GM21526 (cell line): ENCODE measurements at regions not wholly inside any gene's neighbourhood (a gene's known extent, or its start where the extent isn't known, plus 50 kb on each side); places are given as distances from the start of the nearest gene placed in this dataset.
A peak's percentile ranks its signal among the peaks of the same experiment; 100 is the strongest.

Experiments
- ATAC-seq: cut with Tn5 transposase; IDR thresholded peaks from one replicate; pipeline ENCODE4 v1.9.1; 2021; ENCODE audit warnings: moderate library complexity; ENCODE audit not compliant: unreplicated experiment, low FRiP score

DNA sequence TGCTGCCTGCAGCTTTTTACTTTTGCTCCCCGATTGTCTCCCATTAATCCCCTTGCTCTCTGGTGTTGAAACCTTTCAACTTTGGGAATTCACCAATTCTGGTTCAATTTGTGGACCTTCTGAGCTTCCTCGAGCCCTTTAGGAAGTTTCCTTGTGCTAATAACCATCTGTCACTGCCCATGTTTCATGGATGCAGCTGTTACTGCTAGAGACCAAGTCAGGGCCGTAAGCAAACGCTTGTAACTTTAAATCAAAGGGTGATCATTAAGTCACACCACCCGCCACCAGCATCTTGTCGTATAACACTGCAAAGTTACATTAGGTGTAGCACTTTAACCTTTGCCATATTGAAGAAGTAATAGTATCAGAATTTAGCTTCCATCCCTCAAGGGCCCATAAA is 268.3 kb upstream of the SASH1 start:
- no peak for ATAC-seq

DNA sequence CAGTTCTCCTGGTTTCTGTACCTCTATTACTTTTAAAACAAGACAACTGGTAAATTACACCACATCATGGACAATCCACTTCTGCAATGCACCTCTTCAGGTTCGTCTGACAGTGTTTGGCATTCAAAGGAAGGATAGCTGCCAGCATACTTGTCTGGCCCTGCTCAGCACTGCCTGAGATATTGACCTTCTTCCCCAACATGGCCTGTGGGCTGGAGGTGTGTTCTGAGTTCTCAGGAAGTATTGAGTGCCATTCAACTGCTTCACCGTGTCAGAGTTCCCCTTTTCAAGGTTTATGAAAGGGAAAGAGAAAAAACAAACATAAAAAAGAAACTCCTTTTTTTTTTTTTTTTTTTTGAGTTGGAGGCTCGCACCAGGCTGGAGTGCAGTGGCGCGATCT is 267.9 kb upstream of the SASH1 start:
- ATAC-seq, result peak; percentile 89

DNA sequence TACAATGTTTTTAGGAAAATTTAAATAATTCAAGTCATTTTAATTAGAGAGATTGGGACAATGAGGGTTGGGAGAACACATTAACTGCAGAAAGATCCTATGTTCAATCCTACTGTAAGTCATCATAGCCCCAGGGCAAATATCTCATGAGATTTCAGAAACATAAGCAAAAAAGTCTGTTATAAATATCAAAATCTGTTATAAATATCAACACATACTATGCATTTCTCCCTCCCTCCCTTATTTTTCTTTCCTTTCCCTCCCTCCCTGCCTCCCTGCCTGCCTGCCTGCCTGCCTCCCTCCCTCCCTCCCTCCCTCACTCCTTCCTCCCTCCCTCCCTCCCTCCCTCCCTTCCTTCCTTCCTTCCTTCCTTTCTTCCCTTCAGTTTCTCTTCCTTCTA is 267.3 kb upstream of the SASH1 start:
- ATAC-seq, result no peak

DNA sequence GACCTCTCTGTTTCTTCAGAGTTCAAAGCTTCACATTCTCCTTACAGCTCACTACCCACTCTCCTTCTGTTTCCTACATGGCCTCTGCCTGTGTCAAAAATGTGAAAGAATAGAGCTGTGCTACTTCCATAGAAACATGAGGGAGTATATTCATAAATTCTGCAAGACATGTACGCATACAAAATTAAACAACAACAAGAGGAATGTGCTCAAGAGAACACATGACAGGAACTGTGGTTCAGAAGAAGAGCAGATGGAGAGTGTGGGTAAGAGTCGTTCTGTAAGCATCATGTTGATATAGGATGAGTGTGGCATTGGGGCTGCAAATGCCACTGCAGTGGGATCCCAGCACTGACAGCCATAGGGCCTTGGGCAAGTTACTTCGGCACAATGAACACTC is 266.6 kb upstream of the SASH1 start:
- no peak for ATAC-seq

DNA sequence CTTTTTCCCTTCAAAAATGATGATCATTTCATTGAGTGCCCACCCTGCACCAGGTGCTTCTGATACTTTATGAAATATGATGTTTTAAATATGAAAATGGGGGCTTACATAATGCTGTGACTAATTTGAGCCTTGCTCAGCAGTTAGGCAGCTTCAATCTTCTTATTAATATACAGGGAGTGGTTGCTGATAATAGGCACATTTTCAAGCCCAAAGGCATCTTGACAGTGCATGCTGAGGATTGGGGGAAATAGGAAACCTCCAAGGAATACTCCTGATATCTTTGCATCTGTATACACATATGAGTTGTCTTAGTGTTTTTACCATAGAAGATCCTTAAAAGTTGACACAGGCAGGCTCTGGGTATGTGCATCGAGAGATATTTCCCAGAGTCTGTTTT is 262.3 kb upstream of the SASH1 start:
- no peak for ATAC-seq

DNA sequence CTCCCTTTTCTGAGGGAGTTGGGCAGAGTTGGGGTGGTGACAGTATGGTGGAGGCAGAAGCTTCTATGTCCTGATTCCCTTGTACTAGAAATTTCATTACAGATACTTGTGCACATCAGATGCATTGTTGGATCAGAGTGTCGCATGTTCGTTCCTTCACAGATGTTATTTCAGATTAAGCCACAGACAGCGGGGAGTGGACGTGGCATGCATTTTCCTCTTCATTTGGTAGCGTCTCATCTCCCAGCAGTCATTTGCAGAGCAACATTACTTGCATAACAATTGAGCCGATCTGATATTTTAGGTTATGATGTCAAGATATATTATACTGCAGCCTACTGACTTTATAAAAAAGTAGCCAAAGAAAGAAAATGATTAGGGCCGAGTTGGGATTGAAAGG is 261.6 kb upstream of the SASH1 start:
- ATAC-seq, result no peak

DNA sequence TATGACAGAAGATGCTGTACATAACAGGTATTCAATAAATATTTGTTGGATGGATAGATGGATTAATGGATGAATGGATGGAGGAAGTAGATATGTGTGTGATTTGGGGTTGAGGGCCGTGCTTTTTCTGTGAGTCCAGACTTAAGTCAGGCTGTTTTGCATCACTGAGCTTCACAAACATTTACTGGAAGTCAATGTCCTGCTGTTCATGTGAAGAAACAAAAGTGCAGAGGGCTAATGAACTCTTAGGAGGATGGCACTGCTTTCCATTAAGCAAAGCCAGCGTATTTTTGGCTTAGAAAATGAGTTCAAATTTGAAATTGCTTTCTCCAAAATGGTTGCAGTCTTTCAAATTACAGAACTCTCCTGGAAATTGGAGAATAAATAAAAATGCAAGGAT is 260.6 kb upstream of the SASH1 start:
- no peak for ATAC-seq

DNA sequence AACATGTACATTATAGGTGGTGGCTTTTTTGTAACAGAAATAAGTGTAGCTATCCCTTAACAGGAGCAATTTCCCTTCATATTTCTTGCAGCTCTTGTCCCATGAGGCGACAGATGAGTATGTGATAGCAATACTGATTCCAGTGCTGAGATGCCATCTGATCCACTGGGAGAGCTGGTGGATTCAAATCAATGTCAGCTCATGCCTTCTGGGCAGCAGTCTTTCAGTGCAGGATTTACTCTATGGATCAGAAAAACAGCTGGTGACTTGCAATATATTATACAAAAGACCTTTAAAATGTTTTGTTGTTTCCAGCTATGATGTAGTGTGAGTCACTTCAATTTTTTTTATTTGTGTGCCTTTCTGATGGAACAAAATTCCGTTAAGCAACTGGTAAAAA is 259.9 kb upstream of the SASH1 start:
- no peak for ATAC-seq

DNA sequence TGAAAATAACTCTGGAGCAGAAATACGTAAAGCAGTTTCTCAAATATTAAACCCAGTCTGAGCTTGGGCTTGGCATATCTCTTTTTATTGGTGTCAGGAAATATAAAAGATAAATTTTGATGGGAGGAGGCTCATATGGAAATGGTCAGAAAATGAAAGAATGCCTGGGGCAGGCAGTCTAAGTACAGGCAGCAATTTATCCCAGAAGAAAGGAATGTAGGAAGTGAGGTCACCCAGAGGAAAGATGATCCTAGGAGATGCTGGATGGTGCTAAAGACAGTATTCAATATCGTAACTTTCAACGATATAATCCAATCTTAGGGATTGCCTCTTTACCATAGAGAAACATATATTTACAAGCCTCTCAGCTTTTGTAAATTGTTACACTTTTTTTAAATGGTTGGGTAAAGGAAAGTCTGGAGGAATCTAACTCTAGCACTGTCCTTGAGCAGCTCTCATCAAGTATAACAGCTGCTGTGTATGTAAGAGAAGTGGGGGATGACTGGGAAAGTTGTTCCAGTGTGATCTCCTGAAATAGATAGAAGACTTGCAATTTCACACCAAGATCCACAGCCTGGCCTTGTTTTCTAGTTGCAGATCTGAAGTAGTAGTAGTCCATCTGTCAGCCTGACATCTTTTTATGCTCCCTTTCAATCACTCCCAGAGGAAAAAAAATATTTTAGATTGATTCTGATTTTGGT is 256.9 kb upstream of the SASH1 start:
- no peak for ATAC-seq

DNA sequence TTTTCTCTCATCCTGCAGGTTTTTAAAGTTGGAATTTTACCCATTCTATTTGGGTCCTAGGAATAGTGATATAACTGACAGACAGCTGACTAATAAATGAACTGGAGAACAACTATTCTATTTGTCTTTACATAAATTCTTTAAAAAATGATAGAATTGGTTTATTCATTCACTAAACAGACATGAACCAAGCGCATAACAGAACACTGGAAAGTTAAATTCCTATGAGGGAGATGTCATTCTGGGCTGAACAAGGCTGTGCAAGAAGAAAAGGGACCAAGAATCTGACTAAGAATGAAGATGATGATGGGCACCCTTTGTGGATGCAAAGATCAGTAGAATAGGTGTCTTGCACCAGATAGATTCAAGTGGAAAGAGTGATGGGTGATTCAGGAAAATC is 256.3 kb upstream of the SASH1 start:
- no peak for ATAC-seq

DNA sequence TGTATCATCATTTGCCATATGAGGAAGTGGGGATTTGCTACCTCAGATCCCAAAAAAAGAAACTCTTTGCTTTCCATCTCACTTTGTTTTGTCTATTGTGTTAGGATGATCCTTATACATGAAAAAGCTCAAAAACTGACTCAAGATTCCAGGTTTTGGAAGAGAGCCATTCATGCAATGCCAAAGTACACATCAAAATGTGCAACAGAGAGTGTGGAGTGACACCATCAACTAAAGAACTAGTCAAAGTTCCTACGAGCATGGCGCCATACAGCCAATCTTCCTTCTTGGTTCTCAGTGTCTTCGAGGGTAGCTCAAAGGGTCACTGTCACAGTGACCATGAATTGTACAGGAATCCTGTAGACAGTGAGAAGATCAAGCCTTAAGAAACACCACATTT is 255.8 kb upstream of the SASH1 start:
- no peak for ATAC-seq

DNA sequence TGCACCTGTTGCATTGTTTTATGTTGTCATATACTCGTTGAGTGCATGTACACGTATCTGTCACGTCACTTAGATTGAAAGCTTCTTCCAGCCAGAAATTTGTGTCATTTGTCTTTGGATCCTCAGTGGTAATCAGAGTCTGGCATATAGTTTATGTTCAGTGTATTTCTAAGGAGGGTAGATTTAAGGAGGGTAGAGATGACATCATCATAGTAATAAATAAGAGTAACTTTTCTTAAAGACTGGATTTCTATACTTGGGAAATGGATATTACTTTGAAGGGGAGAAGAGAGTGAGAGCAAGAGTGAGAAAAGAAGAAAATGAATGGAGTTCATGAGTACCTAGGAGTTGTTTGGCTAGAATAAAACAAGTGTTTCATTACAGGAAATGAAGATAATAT is 255.0 kb upstream of the SASH1 start:
- ATAC-seq, result no peak

DNA sequence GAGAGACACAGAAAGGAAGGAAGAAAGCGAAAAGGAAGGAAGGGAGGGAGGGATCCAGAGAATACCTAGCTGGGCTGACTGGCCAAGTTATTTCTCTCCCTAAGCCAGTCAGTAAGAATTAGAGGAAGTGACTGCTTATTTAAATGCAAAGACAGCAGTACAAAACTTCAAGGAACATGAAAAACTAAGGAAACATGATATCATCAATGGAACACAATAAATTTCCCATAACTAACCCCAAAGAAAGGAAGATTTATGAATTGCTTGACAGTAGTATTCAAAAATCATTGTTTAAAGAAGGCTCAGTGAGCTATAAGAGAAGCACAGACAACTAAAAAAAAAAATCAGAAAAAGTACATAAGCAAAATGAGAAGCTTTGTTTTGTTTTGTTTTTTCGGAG is 252.3 kb upstream of the SASH1 start:
- ATAC-seq, result no peak

DNA sequence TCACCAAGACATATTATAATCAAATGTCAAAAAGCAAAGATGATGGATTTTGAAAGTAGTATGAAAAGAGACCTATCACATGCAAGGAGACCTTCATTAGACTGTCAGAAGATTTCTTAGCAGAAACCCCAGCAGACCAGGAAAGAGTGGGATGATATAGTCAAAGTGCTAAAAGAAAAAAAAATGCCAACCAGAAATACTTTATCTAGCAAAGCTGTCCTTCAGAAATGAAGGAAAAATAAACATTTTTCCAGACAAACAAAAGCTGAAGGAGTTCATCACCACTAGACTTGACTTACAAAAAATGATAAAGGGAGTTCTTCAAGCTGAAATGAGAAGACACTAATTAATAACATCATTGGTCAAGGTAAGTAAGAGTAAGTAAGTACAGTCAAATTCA is 251.2 kb upstream of the SASH1 start:
- no peak for ATAC-seq

DNA sequence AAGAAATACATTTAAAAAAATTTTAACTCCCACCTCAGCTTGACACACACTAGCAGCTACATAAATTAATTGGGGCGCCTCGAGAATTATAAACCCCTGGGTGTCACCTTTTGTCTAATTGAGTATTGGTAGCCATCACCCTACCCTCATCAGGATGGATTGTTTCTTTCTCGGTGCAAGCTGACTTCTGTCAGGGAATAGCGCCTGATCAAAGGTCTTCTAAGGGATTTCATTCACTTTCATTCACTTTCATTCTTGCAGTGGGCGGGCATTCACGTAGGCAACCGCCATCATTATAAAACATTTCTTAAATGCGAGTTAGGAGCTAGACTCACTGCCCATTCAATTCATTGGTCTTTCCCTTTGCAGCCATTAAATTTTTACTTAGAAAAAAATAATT is 239.2 kb upstream of the SASH1 start:
- no peak for ATAC-seq

DNA sequence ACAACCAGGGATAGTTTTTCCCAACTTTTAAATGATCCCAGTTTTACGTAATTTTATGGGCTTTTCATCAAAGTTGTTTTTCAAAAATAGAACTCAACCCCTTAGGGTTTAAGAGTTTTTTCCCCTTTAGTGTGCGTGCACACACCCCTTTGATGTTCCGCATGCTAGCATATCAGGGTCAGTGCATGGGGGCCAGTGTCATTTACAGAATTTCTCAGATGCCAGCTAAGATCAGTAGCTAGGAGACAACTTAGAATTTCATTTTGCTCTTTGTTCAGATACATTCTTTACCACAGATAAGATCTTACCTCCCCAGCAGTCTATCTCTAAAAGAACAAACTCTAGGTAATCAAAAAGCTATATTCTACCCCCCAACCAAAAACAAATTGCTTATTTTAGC is 238.5 kb upstream of the SASH1 start:
- ATAC-seq, result no peak

DNA sequence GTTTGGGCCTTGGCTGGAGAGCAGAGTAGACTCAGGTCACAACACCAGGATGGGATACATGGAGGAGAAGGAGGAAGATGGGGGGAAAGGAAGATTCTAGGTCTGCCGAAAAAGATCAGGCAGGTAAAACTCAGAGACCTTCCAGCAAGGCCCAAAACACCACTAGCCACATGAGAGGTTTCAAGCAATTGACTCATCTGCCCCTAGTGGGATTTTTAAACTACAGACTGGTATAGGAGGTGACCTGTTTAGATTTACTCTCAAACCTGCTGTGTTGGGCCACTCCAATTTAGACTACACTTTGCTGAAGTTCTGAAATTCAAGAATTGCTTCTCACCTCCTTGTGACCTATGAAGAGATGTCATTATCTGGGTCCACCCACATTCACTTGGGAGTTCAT is 236.9 kb upstream of the SASH1 start:
- ATAC-seq, result no peak

DNA sequence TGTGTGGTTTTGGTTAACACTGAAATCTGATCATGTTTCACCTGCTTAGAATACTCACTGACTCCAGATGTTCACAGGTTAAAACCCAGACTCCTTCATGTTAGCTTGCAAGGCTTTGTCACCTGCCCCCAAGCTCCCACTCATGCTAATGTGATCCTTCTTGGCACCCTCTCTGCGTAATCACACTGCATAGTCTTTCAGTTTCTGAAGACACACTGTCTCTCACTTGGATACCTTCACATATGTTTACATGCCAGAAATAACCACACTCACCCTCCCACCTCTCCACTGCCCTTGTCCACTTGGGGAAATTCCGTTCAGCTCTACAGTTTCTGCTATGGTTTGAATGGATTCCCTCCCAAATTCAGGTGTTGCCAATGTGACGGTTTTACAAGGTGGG is 234.7 kb upstream of the SASH1 start:
- no peak for ATAC-seq

DNA sequence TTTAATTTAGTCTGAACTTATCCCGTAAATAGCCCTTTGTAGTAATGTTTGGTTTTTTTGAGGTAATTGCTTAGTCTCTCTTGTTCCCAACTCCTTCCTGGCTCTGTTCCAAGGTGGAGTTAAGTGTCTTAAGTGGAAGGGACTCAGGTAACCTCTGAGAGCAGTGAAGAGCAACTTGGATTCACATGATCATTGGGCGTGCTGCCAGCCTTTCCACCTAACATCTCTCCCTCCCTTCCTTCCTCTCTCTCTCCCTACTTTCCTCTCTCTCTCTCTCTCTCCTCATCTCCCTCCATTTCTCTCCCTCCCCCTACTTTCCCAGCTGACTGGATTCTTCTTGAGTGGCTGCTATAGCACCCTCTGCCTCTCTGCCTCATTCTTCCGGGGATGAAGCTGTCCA is 232.9 kb upstream of the SASH1 start:
- no peak for ATAC-seq

DNA sequence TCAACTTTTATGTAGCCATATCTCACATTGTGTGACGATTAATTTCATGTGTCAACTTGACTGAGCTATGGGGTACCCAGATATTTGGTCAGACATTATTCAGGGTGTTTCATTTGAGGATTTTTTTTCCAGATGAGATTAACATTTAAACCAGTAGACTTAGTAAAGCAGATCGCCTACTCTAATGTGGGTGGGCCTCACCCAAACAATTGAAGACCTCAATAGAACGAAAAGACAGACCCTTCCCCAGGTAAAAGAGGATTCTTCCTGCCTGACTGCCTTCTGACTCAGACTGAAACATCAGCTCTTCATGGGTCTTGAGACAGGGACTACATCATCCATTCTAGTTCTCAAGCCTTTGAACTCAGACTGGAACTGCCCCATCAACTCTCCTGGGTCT is 231.7 kb upstream of the SASH1 start:
- ATAC-seq, result no peak

DNA sequence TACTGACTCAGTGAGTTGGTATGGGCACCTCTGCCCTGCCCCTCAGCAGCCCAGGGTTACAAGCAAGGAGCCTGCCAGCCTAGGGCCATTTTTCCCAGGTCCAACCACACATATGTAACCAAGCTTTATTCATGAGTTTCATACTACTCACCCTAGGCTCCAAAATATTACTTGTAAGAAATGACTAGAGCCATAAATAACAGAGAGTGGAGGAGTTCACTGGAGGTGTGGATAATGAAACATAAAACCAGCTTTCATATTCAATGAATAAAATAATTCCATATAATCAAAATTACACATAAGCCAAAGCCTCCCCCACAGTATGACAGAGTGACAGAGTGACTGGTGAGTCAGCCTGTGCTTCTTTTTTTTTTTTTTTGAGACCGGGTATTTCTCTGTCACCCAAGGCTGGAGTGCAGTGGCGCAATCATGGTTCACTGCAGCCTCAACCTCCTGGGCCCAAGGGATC is 229.8 kb upstream of the SASH1 start:
- ATAC-seq, result no peak

DNA sequence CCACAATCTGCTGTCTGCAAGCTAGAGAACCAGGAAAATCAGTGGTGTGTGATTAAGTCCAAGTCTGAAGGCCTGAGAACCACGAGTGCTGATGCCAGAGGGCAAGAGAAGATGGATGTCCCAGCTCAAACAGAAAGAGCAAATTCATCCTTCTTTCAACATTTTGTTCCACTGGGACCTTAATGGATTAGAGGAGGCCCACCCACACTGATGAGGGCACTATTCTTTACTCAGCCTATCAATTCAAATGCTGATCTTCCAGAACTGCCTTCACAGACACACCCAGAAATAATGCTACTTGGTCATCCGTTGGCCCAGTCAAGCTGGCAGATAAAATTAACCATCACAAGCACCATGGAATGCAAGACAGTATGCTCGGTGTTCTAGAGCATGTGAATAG is 226.6 kb upstream of the SASH1 start:
- ATAC-seq, result no peak

DNA sequence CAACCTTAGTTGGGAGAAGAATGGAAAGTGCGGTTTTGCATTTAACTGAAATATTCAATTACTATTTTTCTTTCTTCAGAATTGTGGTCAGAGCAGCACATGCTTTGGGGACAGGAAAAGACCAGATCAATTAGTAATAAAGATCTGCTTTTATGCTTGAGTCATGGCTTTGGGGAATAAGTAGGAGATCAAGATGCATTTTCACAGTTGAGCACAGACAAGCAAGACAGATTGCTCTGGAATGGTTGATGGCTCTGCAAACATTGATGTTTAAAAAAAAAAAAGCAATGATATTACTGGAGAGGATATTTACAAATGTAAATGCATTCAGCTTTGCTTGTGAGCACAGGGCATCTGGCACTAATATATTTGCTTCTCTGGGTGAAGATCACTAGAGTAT is 224.4 kb upstream of the SASH1 start:
- no peak for ATAC-seq
